Heart left ventricle (tissue), 13 donors: ENCODE measurements at regions not wholly inside any gene's neighbourhood (a gene's known extent, or its start where the extent isn't known, plus 50 kb on each side); places are given as distances from the start of the nearest gene placed in this dataset.

Experiments used
- CTCF ChIP-seq, 12 donors: fragments of 200-600 bp; sonication (generic) in 4 of 12; IDR thresholded peaks; one replicate each; pipeline versions ENCODE4 v1.5.0 to v1.8.0; 2018 to 2022; ENCODE audit warnings: antibody characterized with exemption in 12 of 12, mild to moderate bottlenecking in 5 of 12
- POLR2A ChIP-seq, 2 donors: fragments of 450-650 bp; IDR thresholded peaks; one replicate each; pipeline ENCODE4 v1.6.1; 2017; ENCODE audit warnings: antibody characterized with exemption in 2 of 2, mild to moderate bottlenecking in 2 of 2, moderate library complexity in 2 of 2
- donor health status: ischemic (EF 13 %, LVEDD 7.1; RV severe dilation, severe dysfunction).
- donor health status: DM: no; HTN: yes; CAD: no.
- donor health status: DM: no; HTN: no; CAD: no.
- donor health status: ischemic (EF 25% LVEDD 6.9; RV normal size, moderate dysfunction).
- donor health status: ischemic (EF 25% LVEDD 5.7; RV mildly dilated, moderate dysfunction).
- donor health status: ischemic (EF 35%, LVEDD 5.7; RV mildly dilated, moderate dysfunction).
- donor health status: nonischemic (EF 11% LVEDD 7.7; RV severe dilation, severe dysfunction).
- donor health status: DM: yes; HTN: yes; CAD: no.
- donor health status: PGD.
- donor health status: ischemic (EF 29% LVEDD 5.4; RV normal size, mild dysfunction).
- donor health status: nonischemic (EF 23%, LVEDD 6.1; RV moderate dilation, normal function).

GRCh38 chr5:17054911-17055310 is 118.8 kb upstream of the MYO10 start:
- no peak for TF ChIP-seq CTCF (IDR thresholded peaks at IDR 0.05)
- TF ChIP-seq POLR2A (IDR thresholded peaks at IDR 0.05), result no peak
